Cardiac fibroblast (primary cell): ENCODE measurements at regions not wholly inside any gene's neighbourhood (a gene's known extent, or its start where the extent isn't known, plus 50 kb on each side); places are given as distances from the start of the nearest gene placed in this dataset.

Experiments
- DNase-seq, 2 donors: peaks; one replicate each; pipeline versions ENCODE4 v3.0.0 to v3.0.0-alpha.2; 2010; ENCODE audit warnings: low read depth in 2 of 2
- H3K4me3 ChIP-seq, 2 donors: replicated peaks in 1 of 2; 1 replicate in 1 of 2; 2 replicates in 1 of 2; pipeline ENCODE4 v1.5.1; 2011; ENCODE audit warnings: low read depth in 2 of 2, low read length in 2 of 2, mild to moderate bottlenecking in 2 of 2, moderate library complexity in 1 of 2
- TF ChIP-seq, protein P1 (sequence below): IDR thresholded peaks from one replicate; pipeline ENCODE4 v1.5.1; 2011; ENCODE audit warnings: low read depth, mild to moderate bottlenecking, low read length, inconsistent platforms

DNA sequence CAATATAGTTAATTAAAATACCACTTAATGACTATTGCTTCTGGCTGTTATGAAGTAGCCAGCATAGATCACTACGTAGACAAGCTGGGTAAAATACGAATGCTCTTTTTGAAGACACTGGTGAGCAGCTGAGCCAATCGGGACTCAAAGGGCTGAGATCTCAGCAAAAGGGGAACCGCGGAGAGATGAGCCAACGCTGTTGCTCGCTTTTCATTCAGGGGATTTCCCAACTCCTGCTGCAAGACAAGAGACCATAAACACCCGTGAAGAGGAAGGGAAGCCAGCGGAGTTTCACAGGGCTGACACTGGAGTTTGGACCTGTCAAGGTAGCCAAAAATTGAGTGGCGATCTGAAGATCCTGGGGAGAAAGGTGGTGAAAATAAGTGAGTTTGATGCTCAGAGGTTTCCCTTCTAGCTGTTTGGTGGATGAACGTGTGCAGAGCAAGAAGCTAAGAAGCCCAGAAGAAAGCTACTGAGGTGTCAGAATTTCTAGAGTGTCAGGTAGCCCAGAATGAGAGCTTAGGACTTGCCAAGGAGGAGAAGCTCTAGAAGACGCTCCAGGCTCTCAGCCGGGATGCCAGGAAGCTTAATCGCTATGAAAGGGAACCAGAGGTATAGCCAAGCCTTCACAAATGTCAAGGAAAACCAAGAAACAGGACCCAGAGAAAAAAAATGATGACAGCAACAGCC is 79.6 kb upstream of the RNU6ATAC start:
- H3K4me3 ChIP-seq: no peak overlapping the region
- peak in 1 of 2 donors; percentile 8 for DNase-seq
- TF ChIP-seq, protein P1, sequence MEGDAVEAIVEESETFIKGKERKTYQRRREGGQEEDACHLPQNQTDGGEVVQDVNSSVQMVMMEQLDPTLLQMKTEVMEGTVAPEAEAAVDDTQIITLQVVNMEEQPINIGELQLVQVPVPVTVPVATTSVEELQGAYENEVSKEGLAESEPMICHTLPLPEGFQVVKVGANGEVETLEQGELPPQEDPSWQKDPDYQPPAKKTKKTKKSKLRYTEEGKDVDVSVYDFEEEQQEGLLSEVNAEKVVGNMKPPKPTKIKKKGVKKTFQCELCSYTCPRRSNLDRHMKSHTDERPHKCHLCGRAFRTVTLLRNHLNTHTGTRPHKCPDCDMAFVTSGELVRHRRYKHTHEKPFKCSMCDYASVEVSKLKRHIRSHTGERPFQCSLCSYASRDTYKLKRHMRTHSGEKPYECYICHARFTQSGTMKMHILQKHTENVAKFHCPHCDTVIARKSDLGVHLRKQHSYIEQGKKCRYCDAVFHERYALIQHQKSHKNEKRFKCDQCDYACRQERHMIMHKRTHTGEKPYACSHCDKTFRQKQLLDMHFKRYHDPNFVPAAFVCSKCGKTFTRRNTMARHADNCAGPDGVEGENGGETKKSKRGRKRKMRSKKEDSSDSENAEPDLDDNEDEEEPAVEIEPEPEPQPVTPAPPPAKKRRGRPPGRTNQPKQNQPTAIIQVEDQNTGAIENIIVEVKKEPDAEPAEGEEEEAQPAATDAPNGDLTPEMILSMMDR: no peak

DNA sequence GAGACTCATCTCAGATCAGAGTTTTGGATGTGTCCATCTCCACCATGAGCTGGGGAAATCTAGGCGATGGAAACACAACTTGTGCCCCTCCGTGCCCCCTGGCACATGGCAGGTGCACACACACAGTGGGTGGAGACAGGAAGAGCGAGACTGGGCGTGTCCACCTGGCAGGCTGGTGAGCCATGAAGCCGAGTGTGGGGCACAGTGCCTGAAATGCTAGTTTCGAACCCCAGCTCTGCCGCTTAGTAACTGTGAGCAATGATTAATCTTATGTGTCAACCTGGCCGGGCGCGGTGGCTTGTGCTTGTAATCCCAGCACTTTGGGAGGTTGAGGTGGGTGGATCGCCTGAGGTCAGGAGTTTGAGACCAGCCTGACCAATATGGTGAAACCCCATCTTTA is 80.8 kb upstream of the RNU6ATAC start:
- TF ChIP-seq, protein P1: no peak
- H3K4me3 ChIP-seq: no peak overlapping the region
- no peak for DNase-seq

GRCh38 chr9:134247918-134248631 is 78.2 kb upstream of the RXRA start:
- no peak for DNase-seq
- TF ChIP-seq, protein P1: no peak
- H3K4me3 ChIP-seq: no peak overlapping the region

DNA sequence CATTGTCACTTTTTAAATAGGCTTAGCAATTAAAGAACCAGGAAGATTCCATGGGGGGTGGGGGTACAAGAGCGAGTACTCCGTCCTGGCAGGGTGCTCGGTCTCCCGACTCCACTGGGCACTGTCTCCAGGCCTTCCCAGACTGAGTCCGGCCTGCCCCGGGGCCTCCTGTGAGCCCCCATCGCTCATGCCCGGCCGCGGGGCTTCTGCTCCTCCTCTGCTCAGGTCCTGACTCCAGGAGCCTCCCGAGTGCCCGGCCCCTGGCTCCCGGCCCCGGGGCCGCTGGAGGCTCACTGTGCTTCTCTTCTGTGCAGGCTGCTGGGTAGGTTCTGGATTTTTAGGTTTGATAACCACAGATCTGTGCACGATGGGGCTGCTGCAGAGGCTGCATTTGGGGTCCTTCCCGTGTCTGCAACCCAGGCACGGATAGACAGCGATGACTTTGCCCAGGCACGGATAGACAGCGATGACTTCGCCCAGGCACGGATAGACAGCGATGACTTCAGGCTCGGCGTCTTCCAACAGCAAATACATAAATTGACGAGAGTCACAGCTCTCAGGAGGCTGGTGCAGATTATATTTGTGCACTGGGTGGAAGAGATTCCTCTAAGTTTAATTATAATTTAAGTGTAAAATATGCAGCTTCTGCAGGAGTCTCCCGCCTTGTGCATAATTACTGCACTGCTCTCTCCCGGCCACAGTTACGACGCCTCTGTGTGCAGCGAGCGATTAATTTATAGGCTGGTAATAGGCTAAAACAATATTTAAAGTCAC is 74.8 kb upstream of the RXRA start:
- TF ChIP-seq, protein P1: no peak
- H3K4me3 ChIP-seq: no peak overlapping the region
- DNase-seq: no peak

- DNase-seq: no peak
- H3K4me3 ChIP-seq: no peak overlapping the region
- TF ChIP-seq, protein P1: no peak
Observed at GRCh38 chr9:134252084-134252830, 74.0 kb upstream of the RXRA start.

DNA sequence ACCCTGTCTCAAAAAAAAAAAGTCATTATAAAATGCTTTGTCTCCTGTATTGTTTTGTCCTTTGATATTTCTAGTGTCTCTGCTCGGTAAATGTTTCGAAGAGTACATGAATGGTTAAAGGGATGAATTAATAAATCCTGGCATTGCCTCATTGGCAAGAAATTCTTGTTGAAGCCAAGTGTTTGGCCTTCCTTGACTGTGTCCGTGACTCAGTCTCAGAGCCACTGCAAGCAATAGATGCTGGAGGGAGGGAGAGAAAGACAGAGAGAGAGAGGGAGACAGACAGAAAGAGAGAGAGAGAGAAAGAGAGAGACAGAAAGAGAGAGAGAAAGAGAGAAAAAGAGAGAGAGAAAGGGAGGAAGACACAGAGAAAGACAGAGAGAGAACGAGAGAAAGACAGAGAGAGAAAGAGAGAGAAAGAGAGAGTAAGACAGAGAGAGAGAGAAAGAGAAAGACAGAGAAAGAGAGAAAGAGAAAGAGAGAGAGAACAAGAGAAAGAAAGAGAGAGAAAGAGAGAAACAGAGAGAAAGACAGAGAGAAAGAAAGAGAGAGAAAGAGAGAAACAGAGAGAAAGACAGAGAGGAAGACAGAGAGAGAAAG is 72.5 kb upstream of the RXRA start:
- no peak overlapping the region for H3K4me3 ChIP-seq
- TF ChIP-seq, protein P1: no peak
- DNase-seq: peak; percentile 22 to 26
